ENCODE measurements at regions not wholly inside any gene's neighbourhood (a gene's known extent, or its start where the extent isn't known, plus 50 kb on each side); places are given as distances from the start of the nearest gene placed in this dataset.

DNA sequence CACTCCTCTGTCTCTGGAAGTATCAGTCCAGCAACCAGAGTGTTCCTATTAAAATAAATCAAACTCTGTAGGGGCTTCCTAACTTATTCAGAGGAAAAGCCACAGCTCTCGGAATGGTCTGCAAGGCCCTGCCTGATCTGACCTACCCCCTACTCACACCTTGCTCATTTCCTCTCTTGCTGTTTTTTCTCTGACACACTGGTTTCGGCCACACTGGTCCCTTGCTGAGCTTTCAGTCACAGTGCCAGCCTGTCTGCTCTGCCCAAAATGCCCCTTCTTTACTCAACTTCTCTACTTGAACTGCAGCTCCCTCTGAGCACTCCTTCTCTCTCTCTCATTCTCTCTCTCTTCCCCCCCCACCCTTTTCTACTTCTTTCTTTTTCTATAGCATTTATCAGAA is 430.2 kb downstream of the UTRN start:
- no peaks in the 10 kb centered on the region for H3K9me3 ChIP-seq (ENCODE audit: low read depth, low read length)
- no peak overlapping the region for H3K27ac ChIP-seq (ENCODE audit: low read depth, low read length)
- no peaks in the 10 kb centered on the region for H3K27me3 ChIP-seq (ENCODE audit: insufficient read depth, low read length)
- H3K4me3 ChIP-seq (ENCODE audit: insufficient read depth, low read length), result no peak overlapping the region
- TF ChIP-seq CTCF (IDR thresholded peaks at IDR 0.05; ENCODE audit: extremely low read depth, low read depth, low read length), result no peak
- H4K20me1 ChIP-seq (ENCODE audit: insufficient read depth, low read length), result peaks cover 2% of the 10 kb centered on the region
- H2AFZ ChIP-seq (ENCODE audit: low read length), result no peak overlapping the region
- no peaks in the 10 kb centered on the region for H3K79me2 ChIP-seq (ENCODE audit: insufficient read depth, low read length)
- DNase-seq (ENCODE audit: insufficient read length, low spot score, missing footprints), result no peak
- peaks cover 31% of the 10 kb centered on the region for H3K4me1 ChIP-seq (ENCODE audit: insufficient read depth, low read length)
- H3K4me2 ChIP-seq (ENCODE audit: insufficient read depth, low read length), result no peak overlapping the region
- H3K36me3 ChIP-seq (ENCODE audit: insufficient read depth, low read length), result no peaks in the 10 kb centered on the region

DNA sequence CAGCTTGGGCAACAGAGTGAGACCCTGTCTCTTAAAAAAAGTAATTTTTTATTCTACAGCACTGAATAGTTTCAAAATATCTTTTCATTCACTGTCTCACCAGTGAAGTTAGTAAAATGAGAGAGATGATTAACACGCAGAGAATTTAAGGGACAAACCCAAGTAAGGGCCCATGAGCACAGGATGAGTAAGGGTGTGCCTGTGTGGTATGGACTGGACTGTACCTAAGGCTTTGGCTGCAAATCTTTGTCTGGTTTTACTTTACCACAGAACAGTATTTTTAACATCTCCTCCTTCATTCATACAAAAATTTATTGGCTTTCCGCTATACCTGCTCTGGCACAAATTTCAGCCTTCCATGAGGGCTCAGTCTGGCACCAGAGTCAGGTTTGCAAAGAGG is 433.3 kb downstream of the UTRN start:
- Histone ChIP-seq H3K79me2 (ENCODE audit: insufficient read depth, low read length) (no peaks in the 10 kb centered on the region), H3K36me3 (ENCODE audit: insufficient read depth, low read length) (no peaks in the 10 kb centered on the region), H2AFZ (ENCODE audit: low read length) (no peak overlapping the region), H3K27ac (ENCODE audit: low read depth, low read length) (no peak overlapping the region), H3K4me1 (ENCODE audit: insufficient read depth, low read length) (peaks cover 29% of the 10 kb centered on the region), H3K4me2 (ENCODE audit: insufficient read depth, low read length) (no peak overlapping the region), H3K4me3 (ENCODE audit: insufficient read depth, low read length) (no peak overlapping the region), H3K9me3 (ENCODE audit: low read depth, low read length) (no peaks in the 10 kb centered on the region), H3K27me3 (ENCODE audit: insufficient read depth, low read length) (no peaks in the 10 kb centered on the region), H4K20me1 (ENCODE audit: insufficient read depth, low read length) (peaks cover 2% of the 10 kb centered on the region)
- no peak for TF ChIP-seq CTCF (IDR thresholded peaks at IDR 0.05; ENCODE audit: extremely low read depth, low read depth, low read length)
- DNase-seq (ENCODE audit: insufficient read length, low spot score, missing footprints), result no peak

DNA sequence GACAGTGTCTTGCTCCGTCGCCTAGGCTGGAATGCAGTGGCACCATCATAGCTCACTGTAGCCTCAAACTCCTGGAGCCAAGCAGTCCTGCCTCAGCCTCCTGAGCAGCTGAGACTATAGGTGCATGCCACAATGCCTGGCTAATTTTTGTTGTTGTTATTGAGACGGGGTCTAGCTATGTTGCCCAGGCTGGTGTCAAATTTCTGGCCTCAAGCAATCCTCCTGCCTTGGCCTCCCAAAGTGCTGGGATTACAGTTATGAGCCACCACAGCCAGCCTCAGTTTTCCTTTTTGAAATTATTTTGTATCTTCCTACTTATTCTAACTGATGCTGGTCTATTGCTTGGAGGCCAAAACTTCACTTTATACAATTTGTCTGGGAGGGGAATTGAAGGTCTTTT is 436.1 kb downstream of the UTRN start:
- Histone ChIP-seq H3K4me2 (ENCODE audit: insufficient read depth, low read length) (no peak overlapping the region), H3K4me1 (ENCODE audit: insufficient read depth, low read length) (peaks cover 31% of the 10 kb centered on the region), H3K9me3 (ENCODE audit: low read depth, low read length) (no peaks in the 10 kb centered on the region), H3K4me3 (ENCODE audit: insufficient read depth, low read length) (no peak overlapping the region), H4K20me1 (ENCODE audit: insufficient read depth, low read length) (peaks cover 2% of the 10 kb centered on the region), H3K27me3 (ENCODE audit: insufficient read depth, low read length) (no peaks in the 10 kb centered on the region), H3K27ac (ENCODE audit: low read depth, low read length) (no peak overlapping the region), H3K36me3 (ENCODE audit: insufficient read depth, low read length) (no peaks in the 10 kb centered on the region), H3K79me2 (ENCODE audit: insufficient read depth, low read length) (no peaks in the 10 kb centered on the region), H2AFZ (ENCODE audit: low read length) (no peak overlapping the region)
- no peak for TF ChIP-seq CTCF (IDR thresholded peaks at IDR 0.05; ENCODE audit: extremely low read depth, low read depth, low read length)
- DNase-seq (ENCODE audit: insufficient read length, low spot score, missing footprints), result no peak

- peaks cover 30% of the 10 kb centered on the region for H3K4me1 ChIP-seq (ENCODE audit: insufficient read depth, low read length)
- H3K79me2 ChIP-seq (ENCODE audit: insufficient read depth, low read length), result no peaks in the 10 kb centered on the region
- H3K4me2 ChIP-seq (ENCODE audit: insufficient read depth, low read length), result peak overlapping the region; percentile 6
- H3K27me3 ChIP-seq (ENCODE audit: insufficient read depth, low read length), result no peaks in the 10 kb centered on the region
- H3K27ac ChIP-seq (ENCODE audit: low read depth, low read length), result no peak overlapping the region
- H3K9me3 ChIP-seq (ENCODE audit: low read depth, low read length), result no peaks in the 10 kb centered on the region
- DNase-seq (ENCODE audit: insufficient read length, low spot score, missing footprints), result no peak
- peaks cover 2% of the 10 kb centered on the region for H4K20me1 ChIP-seq (ENCODE audit: insufficient read depth, low read length)
- TF ChIP-seq CTCF (IDR thresholded peaks at IDR 0.05; ENCODE audit: extremely low read depth, low read depth, low read length), result no peak
- no peak overlapping the region for H3K4me3 ChIP-seq (ENCODE audit: insufficient read depth, low read length)
- H3K36me3 ChIP-seq (ENCODE audit: insufficient read depth, low read length), result no peaks in the 10 kb centered on the region
- no peak overlapping the region for H2AFZ ChIP-seq (ENCODE audit: low read length)
These were observed 437.1 kb downstream of the UTRN start for GRCh38 chr6:144722154-144722737.

Data from osteoblast (primary cell).